ENCODE measurements at regions not wholly inside any gene's neighbourhood (a gene's known extent, or its start where the extent isn't known, plus 50 kb on each side); places are given as distances from the start of the nearest gene placed in this dataset.

DNA sequence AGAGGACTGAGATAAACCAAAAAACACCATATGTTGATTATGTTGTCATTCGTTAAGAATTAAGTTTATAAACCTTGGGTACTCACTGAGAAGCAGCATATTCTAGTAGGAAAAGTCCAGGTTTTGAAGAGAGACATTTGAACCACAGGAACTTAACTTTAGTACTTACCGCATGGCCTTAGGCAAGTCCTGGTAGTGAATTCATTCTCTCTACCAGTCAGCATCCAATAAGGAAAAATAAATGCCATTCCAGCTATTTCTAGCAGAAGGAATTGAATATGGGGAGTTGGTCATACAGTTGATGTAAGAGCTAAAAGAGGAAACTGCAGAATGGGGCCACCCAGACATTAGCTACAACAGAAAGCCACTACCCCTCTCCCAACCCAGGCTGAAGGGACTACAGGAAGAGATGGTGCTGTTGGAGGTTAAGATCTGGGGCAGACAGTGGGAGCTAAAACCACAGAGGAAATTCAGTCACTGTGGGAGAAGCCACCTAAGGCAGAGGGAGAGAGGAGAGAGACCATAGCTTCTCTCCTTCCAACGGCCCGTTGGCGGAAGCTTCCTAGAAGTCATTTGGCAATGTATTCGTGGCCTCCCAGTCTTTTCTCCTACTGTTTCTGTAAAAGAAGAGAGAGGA is 133.8 kb upstream of the RARB start (continued):
- TF ChIP-seq TAF7 (optimal IDR thresholded peaks at IDR 0.05; ENCODE audit: borderline replicate concordance, low read depth, low read length): no peak
- TF ChIP-seq SRF (IDR thresholded peaks at IDR 0.05; ENCODE audit: low read depth, low read length): no peak
- TF ChIP-seq PHF8 (conservative IDR thresholded peaks at IDR 0.05; ENCODE audit: low read depth, low read length): no peak
- TF ChIP-seq CEBPB (IDR thresholded peaks at IDR 0.05; ENCODE audit: low read depth, low read length): no peak
- no peak for TF ChIP-seq SP2 (IDR thresholded peaks at IDR 0.05; ENCODE audit: low read length)
- TF ChIP-seq SIX5 (IDR thresholded peaks at IDR 0.05; ENCODE audit: low read depth, low read length): no peak
- no peak for TF ChIP-seq SP4 (IDR thresholded peaks at IDR 0.05; ENCODE audit: low read length)

All from H1 (cell line).